ENCODE measurements at regions not wholly inside any gene's neighbourhood (a gene's known extent, or its start where the extent isn't known, plus 50 kb on each side); places are given as distances from the start of the nearest gene placed in this dataset.

DNA sequence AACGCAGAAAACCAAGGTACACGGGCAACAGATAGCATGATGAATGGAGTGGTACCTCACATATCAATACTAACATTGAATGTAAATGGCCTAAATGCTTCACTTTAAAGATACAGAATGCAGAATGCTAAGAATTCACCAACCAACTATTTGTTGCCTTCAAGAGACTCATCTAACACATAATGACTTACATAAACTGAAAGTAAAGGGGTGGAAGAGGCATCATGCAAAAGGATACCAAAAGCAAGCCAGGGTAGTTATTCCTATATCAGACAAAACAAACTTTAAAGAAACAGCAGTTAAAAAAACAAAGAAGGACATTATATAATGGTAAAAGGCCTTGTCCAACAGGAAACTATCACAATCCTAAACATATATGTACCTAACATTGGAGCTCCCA is 137.1 kb upstream of the APP start:
- H3K36me3 ChIP-seq (ENCODE audit: insufficient read depth, low read length) = no peaks in the 10 kb centered on the region
- no peak overlapping the region for H3K27ac Mint-ChIP-seq
- no peak overlapping the region for H3K27ac ChIP-seq (ENCODE audit: low read depth, low read length)
- no peak overlapping the region for H3K4me3 ChIP-seq (ENCODE audit: low read length)
- H3K9me3 ChIP-seq (ENCODE audit: low read length) = no peaks in the 10 kb centered on the region
- no peak for DNase-seq
- POLR2A ChIA-PET = no interaction called here
- H3K9me3 Mint-ChIP-seq = peaks cover 0 to 13% (median 3%) of the 10 kb centered on the region in 5 donors
- no peaks in the 10 kb centered on the region for H3K27me3 ChIP-seq (ENCODE audit: insufficient read depth, low read length, poor library complexity, severe bottlenecking)
- no peaks in the 10 kb centered on the region for H3K27me3 Mint-ChIP-seq
- CTCF ChIA-PET = no interaction called here
- no peak overlapping the region for H3K4me3 Mint-ChIP-seq
- H3K4me1 ChIP-seq (ENCODE audit: insufficient read depth, low read length) = no peaks in the 10 kb centered on the region
- H3K36me3 Mint-ChIP-seq = no peaks in the 10 kb centered on the region
- H3K4me1 Mint-ChIP-seq = no peaks in the 10 kb centered on the region

- Mint-ChIP-seq H3K9me3 (peaks cover 7 to 24% (median 17%) of the 10 kb centered on the region in 5 donors), H3K4me3 (no peak overlapping the region), H3K27ac (no peak overlapping the region), H3K27me3 (no peaks in the 10 kb centered on the region), H3K4me1 (no peaks in the 10 kb centered on the region), H3K36me3 (no peaks in the 10 kb centered on the region)
- Histone ChIP-seq H3K9me3 (ENCODE audit: low read length) (no peaks in the 10 kb centered on the region), H3K27me3 (ENCODE audit: insufficient read depth, low read length, poor library complexity, severe bottlenecking) (no peaks in the 10 kb centered on the region), H3K27ac (ENCODE audit: low read depth, low read length) (no peak overlapping the region), H3K4me3 (ENCODE audit: low read length) (no peak overlapping the region), H3K36me3 (ENCODE audit: insufficient read depth, low read length) (no peaks in the 10 kb centered on the region), H3K4me1 (ENCODE audit: insufficient read depth, low read length) (no peaks in the 10 kb centered on the region)
- CTCF ChIA-PET = no interaction called here
- DNase-seq = no peak
- POLR2A ChIA-PET = no interaction called here
Measured at GRCh38 chr21:26297851-26298250, 127.3 kb upstream of the APP start.

DNA sequence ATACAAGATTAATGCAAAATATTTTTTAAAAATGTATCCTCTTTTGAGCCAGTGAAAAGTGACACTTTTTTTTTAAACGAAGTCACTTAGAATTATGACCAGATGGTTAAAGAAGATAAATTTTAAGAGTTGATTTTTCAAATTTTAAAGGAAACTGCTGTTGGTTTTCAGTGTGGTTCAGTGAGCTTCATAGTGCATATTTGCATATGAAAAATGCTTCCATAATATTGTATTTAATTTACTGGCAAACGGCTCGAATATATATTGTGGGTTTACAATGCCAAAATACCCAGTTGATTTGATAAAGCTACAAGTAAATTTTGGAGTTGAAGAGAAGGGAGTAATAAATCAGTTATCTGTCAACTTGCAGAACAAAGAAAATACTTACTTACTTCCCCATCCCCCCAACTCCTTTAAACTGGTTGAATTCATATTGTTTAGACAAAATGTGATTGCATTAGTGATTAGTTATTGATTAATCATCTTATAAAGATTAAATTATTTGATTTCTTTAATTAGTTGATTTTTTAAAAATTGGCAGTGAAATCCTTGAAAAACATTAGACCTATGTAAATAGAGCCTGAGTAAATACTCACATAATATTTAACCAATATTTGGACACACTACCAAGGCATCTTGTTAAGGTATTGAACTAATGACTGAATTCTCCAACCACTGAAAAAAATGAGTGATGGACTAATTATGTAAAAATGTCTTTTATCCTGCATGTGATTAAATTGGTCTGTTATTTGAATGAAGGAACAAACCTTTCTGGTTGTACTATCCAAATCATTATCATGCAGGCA is 122.8 kb upstream of the APP start:
- H3K4me3 Mint-ChIP-seq = no peak overlapping the region
- Histone ChIP-seq H3K4me1 (ENCODE audit: insufficient read depth, low read length) (no peaks in the 10 kb centered on the region), H3K36me3 (ENCODE audit: insufficient read depth, low read length) (no peaks in the 10 kb centered on the region), H3K27me3 (ENCODE audit: insufficient read depth, low read length, poor library complexity, severe bottlenecking) (no peaks in the 10 kb centered on the region), H3K9me3 (ENCODE audit: low read length) (no peaks in the 10 kb centered on the region), H3K27ac (ENCODE audit: low read depth, low read length) (no peak overlapping the region), H3K4me3 (ENCODE audit: low read length) (no peak overlapping the region)
- no peaks in the 10 kb centered on the region for H3K36me3 Mint-ChIP-seq
- H3K27me3 Mint-ChIP-seq = no peaks in the 10 kb centered on the region
- CTCF ChIA-PET = no interaction called here
- H3K9me3 Mint-ChIP-seq = peaks cover 7 to 23% (median 14%) of the 10 kb centered on the region in 5 donors
- POLR2A ChIA-PET = no interaction called here
- DNase-seq = no peak
- no peaks in the 10 kb centered on the region for H3K4me1 Mint-ChIP-seq
- no peak overlapping the region for H3K27ac Mint-ChIP-seq

DNA sequence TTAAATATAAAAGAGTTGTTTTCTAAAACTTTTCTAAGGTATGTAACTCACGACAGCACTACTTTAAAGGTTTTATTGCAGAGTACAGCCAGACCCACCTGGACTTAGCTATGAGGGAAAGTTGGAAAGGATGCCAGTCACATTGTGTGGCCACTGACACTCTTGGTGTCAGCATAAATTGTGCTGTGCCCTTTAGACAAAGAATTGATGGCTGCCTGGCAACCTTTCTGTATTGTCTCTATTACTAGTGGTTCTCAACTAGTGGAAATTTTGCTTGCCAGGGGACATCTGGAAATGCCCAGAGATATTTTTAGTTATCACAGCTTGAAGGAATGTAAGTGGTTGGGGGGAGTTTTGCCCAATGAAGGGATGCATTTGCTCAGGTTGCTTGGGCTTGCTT is 117.5 kb upstream of the APP start:
- H3K27me3 ChIP-seq (ENCODE audit: insufficient read depth, low read length, poor library complexity, severe bottlenecking) = no peaks in the 10 kb centered on the region
- no peaks in the 10 kb centered on the region for H3K4me1 Mint-ChIP-seq
- H3K27me3 Mint-ChIP-seq = no peaks in the 10 kb centered on the region
- no peak overlapping the region for H3K27ac ChIP-seq (ENCODE audit: low read depth, low read length)
- DNase-seq = no peak
- H3K9me3 ChIP-seq (ENCODE audit: low read length) = no peaks in the 10 kb centered on the region
- H3K36me3 ChIP-seq (ENCODE audit: insufficient read depth, low read length) = no peaks in the 10 kb centered on the region
- no peak overlapping the region for H3K4me3 ChIP-seq (ENCODE audit: low read length)
- POLR2A ChIA-PET = no interaction called here
- H3K9me3 Mint-ChIP-seq = peaks cover 0 to 8% (median 5%) of the 10 kb centered on the region in 5 donors
- CTCF ChIA-PET = no interaction called here
- no peak overlapping the region for H3K4me3 Mint-ChIP-seq
- H3K4me1 ChIP-seq (ENCODE audit: insufficient read depth, low read length) = no peaks in the 10 kb centered on the region
- no peaks in the 10 kb centered on the region for H3K36me3 Mint-ChIP-seq
- no peak overlapping the region for H3K27ac Mint-ChIP-seq

- Mint-ChIP-seq H3K4me1 (no peaks in the 10 kb centered on the region), H3K4me3 (no peak overlapping the region), H3K36me3 (no peaks in the 10 kb centered on the region), H3K27me3 (no peaks in the 10 kb centered on the region), H3K9me3 (peaks cover 0 to 5% (median 0%) of the 10 kb centered on the region in 5 donors), H3K27ac (no peak overlapping the region)
- no peak overlapping the region for H3K4me3 ChIP-seq (ENCODE audit: low read length)
- H3K27me3 ChIP-seq (ENCODE audit: insufficient read depth, low read length, poor library complexity, severe bottlenecking) = no peaks in the 10 kb centered on the region
- ChIA-PET CTCF (no interaction called here), POLR2A (no interaction called here)
- H3K27ac ChIP-seq (ENCODE audit: low read depth, low read length) = no peak overlapping the region
- no peak for DNase-seq
- no peaks in the 10 kb centered on the region for H3K9me3 ChIP-seq (ENCODE audit: low read length)
- H3K4me1 ChIP-seq (ENCODE audit: insufficient read depth, low read length) = no peaks in the 10 kb centered on the region
- H3K36me3 ChIP-seq (ENCODE audit: insufficient read depth, low read length) = no peaks in the 10 kb centered on the region
Measured at GRCh38 chr21:26284531-26284930, 114.0 kb upstream of the APP start.

- H3K4me1 ChIP-seq (ENCODE audit: insufficient read depth, low read length) = no peaks in the 10 kb centered on the region
- ChIA-PET POLR2A (no interaction called here), CTCF (no interaction called here)
- no peaks in the 10 kb centered on the region for H3K9me3 ChIP-seq (ENCODE audit: low read length)
- H3K4me3 Mint-ChIP-seq = no peak overlapping the region
- H3K4me1 Mint-ChIP-seq = no peaks in the 10 kb centered on the region
- no peak overlapping the region for H3K27ac Mint-ChIP-seq
- H3K36me3 ChIP-seq (ENCODE audit: insufficient read depth, low read length) = no peaks in the 10 kb centered on the region
- no peak for DNase-seq
- H3K27me3 ChIP-seq (ENCODE audit: insufficient read depth, low read length, poor library complexity, severe bottlenecking) = no peaks in the 10 kb centered on the region
- no peak overlapping the region for H3K27ac ChIP-seq (ENCODE audit: low read depth, low read length)
- no peaks in the 10 kb centered on the region for H3K27me3 Mint-ChIP-seq
- H3K4me3 ChIP-seq (ENCODE audit: low read length) = no peak overlapping the region
- H3K9me3 Mint-ChIP-seq = peaks cover 0 to 5% (median under 1%) of the 10 kb centered on the region in 5 donors
- H3K36me3 Mint-ChIP-seq = no peaks in the 10 kb centered on the region
Measured at GRCh38 chr21:26282058-26282457, 111.5 kb upstream of the APP start.

- no peaks in the 10 kb centered on the region for H3K27me3 ChIP-seq (ENCODE audit: insufficient read depth, low read length, poor library complexity, severe bottlenecking)
- no peaks in the 10 kb centered on the region for H3K36me3 ChIP-seq (ENCODE audit: insufficient read depth, low read length)
- CTCF ChIA-PET = no interaction called here
- H3K4me3 ChIP-seq (ENCODE audit: low read length) = no peak overlapping the region
- H3K4me3 Mint-ChIP-seq = no peak overlapping the region
- no peak overlapping the region for H3K27ac ChIP-seq (ENCODE audit: low read depth, low read length)
- H3K4me1 ChIP-seq (ENCODE audit: insufficient read depth, low read length) = no peaks in the 10 kb centered on the region
- peaks cover 0 to 3% (median 3%) of the 10 kb centered on the region in 5 donors for H3K9me3 Mint-ChIP-seq
- no peaks in the 10 kb centered on the region for H3K27me3 Mint-ChIP-seq
- DNase-seq = no peak
- no peak overlapping the region for H3K27ac Mint-ChIP-seq
- no peaks in the 10 kb centered on the region for H3K4me1 Mint-ChIP-seq
- POLR2A ChIA-PET = no interaction called here
- no peaks in the 10 kb centered on the region for H3K9me3 ChIP-seq (ENCODE audit: low read length)
- no peaks in the 10 kb centered on the region for H3K36me3 Mint-ChIP-seq
Measured at GRCh38 chr21:26281506-26281905, 110.9 kb upstream of the APP start.

DNA sequence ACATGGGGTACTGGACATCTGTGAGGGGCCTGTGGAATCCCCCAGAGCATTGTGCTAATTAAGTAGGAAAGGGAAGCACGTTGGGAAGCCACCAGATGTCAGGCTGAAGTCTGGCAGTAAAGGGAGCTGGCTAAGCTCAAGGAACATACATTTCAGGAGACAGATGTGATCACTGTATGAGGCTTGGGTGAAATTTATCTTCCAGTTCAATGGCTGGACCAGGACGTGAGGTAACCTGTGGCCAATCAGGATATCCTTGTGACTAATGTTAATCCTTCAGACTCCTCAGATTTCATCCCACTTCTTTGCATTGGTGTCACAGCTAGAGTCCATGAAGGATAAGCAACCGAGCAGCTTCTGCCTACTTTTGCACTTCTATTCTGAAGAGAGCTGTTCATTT is 110.2 kb upstream of the APP start:
- H3K27ac Mint-ChIP-seq = no peak overlapping the region
- Histone ChIP-seq H3K27ac (ENCODE audit: low read depth, low read length) (no peak overlapping the region), H3K4me3 (ENCODE audit: low read length) (no peak overlapping the region), H3K4me1 (ENCODE audit: insufficient read depth, low read length) (no peaks in the 10 kb centered on the region), H3K36me3 (ENCODE audit: insufficient read depth, low read length) (no peaks in the 10 kb centered on the region), H3K9me3 (ENCODE audit: low read length) (no peaks in the 10 kb centered on the region), H3K27me3 (ENCODE audit: insufficient read depth, low read length, poor library complexity, severe bottlenecking) (no peaks in the 10 kb centered on the region)
- POLR2A ChIA-PET = no interaction called here
- H3K4me3 Mint-ChIP-seq = no peak overlapping the region
- no peaks in the 10 kb centered on the region for H3K4me1 Mint-ChIP-seq
- CTCF ChIA-PET = no interaction called here
- no peak for DNase-seq
- no peaks in the 10 kb centered on the region for H3K36me3 Mint-ChIP-seq
- no peaks in the 10 kb centered on the region for H3K27me3 Mint-ChIP-seq
- peaks cover 2 to 7% (median 4%) of the 10 kb centered on the region in 5 donors for H3K9me3 Mint-ChIP-seq

Data from CD8-positive, alpha-beta memory T cell (primary cell).